ENCODE measurements at regions not wholly inside any gene's neighbourhood (a gene's known extent, or its start where the extent isn't known, plus 50 kb on each side); places are given as distances from the start of the nearest gene placed in this dataset.

- TF ChIP-seq RAD51 (IDR thresholded peaks at IDR 0.05): no peak
- no peak for TF ChIP-seq CHD1 (IDR thresholded peaks at IDR 0.05; ENCODE audit: low read depth, low read length)
- no peak for TF ChIP-seq SIX5 (IDR thresholded peaks at IDR 0.05; ENCODE audit: low read depth, low read length, severe bottlenecking)
- TF ChIP-seq ASH2L (IDR thresholded peaks at IDR 0.05; ENCODE audit: borderline replicate concordance, low read depth): no peak
- no peak for TF ChIP-seq POLR2A (IDR thresholded peaks at IDR 0.05; ENCODE audit: low read depth, low read length)
These were observed 603.8 kb downstream of the IQCM start for GRCh38 chr4:149211876-149212275.

Data from GM12878 (cell line).